Endodermal cell (in vitro differentiated cells): ENCODE measurements at regions not wholly inside any gene's neighbourhood (a gene's known extent, or its start where the extent isn't known, plus 50 kb on each side); places are given as distances from the start of the nearest gene placed in this dataset.

Source experiments
- DNase-seq: peaks from one replicate; pipeline ENCODE4 v3.0.0-alpha.2; 2017
- H3K27ac ChIP-seq: 2 replicates; pipeline ENCODE4 v1.5.1; 2013; ENCODE audit warnings: mild to moderate bottlenecking, low read depth, low read length, moderate library complexity
- H3K27me3 ChIP-seq: 2 replicates; pipeline ENCODE4 v1.6.1; 2013; ENCODE audit warnings: mild to moderate bottlenecking, low read length, moderate library complexity; ENCODE audit not compliant: insufficient read depth, control insufficient read depth, poor library complexity, severe bottlenecking
- H3K36me3 ChIP-seq: 2 replicates; pipeline ENCODE4 v1.7.0; 2013; ENCODE audit warnings: mild to moderate bottlenecking, low read length, moderate library complexity; ENCODE audit not compliant: control insufficient read depth, insufficient read depth
- H3K4me1 ChIP-seq: one replicate; pipeline ENCODE4 v1.7.0; 2013; ENCODE audit warnings: low read length; ENCODE audit not compliant: control insufficient read depth, insufficient read depth
- H3K4me3 ChIP-seq: 2 replicates; pipeline ENCODE4 v1.5.1; 2013; ENCODE audit warnings: mild to moderate bottlenecking, low read length, moderate library complexity
- H3K9ac ChIP-seq: 2 replicates; pipeline ENCODE4 v1.6.1; 2013; ENCODE audit warnings: mild to moderate bottlenecking, low read length, moderate library complexity; ENCODE audit not compliant: poor library complexity, severe bottlenecking; ENCODE audit errors: extremely low read depth
- H3K9me3 ChIP-seq: 2 replicates; pipeline ENCODE4 v1.6.1; 2013; ENCODE audit warnings: mild to moderate bottlenecking, low read length, moderate library complexity; ENCODE audit not compliant: control insufficient read depth
- H3K27ac Mint-ChIP-seq: 2 replicates; pipeline ENCODE4 v1.8.0; 2020; ENCODE audit warnings: mixed read lengths
- H3K27me3 Mint-ChIP-seq: 2 replicates; pipeline ENCODE4 v1.8.0; 2021; ENCODE audit warnings: mild to moderate bottlenecking, mixed read lengths; ENCODE audit not compliant: insufficient read depth
- H3K36me3 Mint-ChIP-seq: 2 replicates; pipeline ENCODE4 v1.8.0; 2020; ENCODE audit warnings: low read depth, mixed read lengths
- H3K4me1 Mint-ChIP-seq: 2 replicates; pipeline ENCODE4 v1.8.0; 2020; ENCODE audit warnings: mixed read lengths
- H3K4me3 Mint-ChIP-seq: 2 replicates; pipeline ENCODE4 v1.8.0; 2020; ENCODE audit warnings: mild to moderate bottlenecking, moderate library complexity, mixed read lengths
- H3K9me3 Mint-ChIP-seq: 2 replicates; pipeline ENCODE4 v1.8.0; 2020; ENCODE audit warnings: mild to moderate bottlenecking, mixed read lengths
- WGBS, 2 experiments: methylation state at CpG; one replicate each; pipeline versions ENCODE4 v1.1.5 to v1.1.7; 2013; ENCODE audit warnings: missing lambda C conversion rate in 2 of 2, mixed read lengths in 1 of 2; ENCODE audit not compliant: insufficient coverage in 1 of 2, insufficient read length in 1 of 2; 5-methylcytosine and 5-hydroxymethylcytosine counted together
- TF ChIP-seq, protein P1 (sequence below): fragments of 200-600 bp; sonication (generic); conservative IDR thresholded peaks from 2 replicates; pipeline ENCODE4 v1.5.0; 2021; ENCODE audit warnings: antibody characterized with exemption, mild to moderate bottlenecking

DNA sequence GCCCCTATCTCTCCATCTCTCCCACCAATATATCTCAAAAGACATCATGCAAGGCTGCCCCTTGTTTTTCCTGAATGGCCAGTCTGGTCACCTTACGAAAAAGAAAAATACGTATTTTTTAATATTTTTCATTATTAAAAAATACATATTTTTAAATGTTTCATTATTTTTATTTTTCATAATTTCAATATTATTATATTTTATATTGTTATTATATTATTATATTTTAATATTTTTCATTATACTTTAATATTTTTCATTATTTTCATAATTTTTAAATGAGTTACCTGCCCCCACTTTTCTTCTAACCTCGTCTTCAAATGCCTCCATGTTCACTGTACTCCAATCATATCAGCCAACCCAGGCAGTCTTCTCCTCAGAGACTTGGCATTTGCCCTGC is 116.0 kb upstream of the ERCC4 start:
- H3K36me3 Mint-ChIP-seq: no peaks in the 10 kb centered on the region

DNA sequence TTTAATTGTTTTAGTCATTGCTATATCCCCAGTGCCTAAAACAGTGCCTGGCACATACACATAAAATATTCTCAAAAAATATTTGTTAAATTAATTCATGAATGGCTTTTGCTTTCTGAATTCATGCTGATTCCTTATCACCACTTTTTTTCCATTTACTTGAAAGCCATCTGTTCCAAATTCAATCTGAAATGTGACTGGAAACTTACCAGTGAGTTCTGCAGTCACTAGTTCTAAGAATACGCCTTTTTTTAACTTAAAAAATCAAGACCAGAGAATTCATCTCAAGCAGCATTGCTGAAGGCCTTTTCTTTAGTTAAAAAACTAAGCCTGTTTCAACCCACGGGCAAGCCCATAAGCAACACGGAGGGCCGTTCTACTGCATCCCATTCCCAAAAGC is 114.0 kb upstream of the ERCC4 start:
- WGBS, 2 experiments: 92 to 95% methylated on average over 4 of the region's 4 CpGs
- H3K36me3 Mint-ChIP-seq: no peaks in the 10 kb centered on the region
- Histone ChIP-seq H3K9ac (no peak overlapping the region), H3K27ac (no peak overlapping the region), H3K4me3 (no peak overlapping the region), H3K27me3 (no peaks in the 10 kb centered on the region), H3K4me1 (no peaks in the 10 kb centered on the region), H3K9me3 (no peaks in the 10 kb centered on the region), H3K36me3 (no peaks in the 10 kb centered on the region)
- no peaks in the 10 kb centered on the region for H3K27me3 Mint-ChIP-seq
- no peak overlapping the region for H3K4me3 Mint-ChIP-seq
- H3K27ac Mint-ChIP-seq: no peak overlapping the region
- H3K9me3 Mint-ChIP-seq: peaks cover 2% of the 10 kb centered on the region
- peaks cover 6% of the 10 kb centered on the region for H3K4me1 Mint-ChIP-seq
- no peak for DNase-seq
- TF ChIP-seq, protein P1, sequence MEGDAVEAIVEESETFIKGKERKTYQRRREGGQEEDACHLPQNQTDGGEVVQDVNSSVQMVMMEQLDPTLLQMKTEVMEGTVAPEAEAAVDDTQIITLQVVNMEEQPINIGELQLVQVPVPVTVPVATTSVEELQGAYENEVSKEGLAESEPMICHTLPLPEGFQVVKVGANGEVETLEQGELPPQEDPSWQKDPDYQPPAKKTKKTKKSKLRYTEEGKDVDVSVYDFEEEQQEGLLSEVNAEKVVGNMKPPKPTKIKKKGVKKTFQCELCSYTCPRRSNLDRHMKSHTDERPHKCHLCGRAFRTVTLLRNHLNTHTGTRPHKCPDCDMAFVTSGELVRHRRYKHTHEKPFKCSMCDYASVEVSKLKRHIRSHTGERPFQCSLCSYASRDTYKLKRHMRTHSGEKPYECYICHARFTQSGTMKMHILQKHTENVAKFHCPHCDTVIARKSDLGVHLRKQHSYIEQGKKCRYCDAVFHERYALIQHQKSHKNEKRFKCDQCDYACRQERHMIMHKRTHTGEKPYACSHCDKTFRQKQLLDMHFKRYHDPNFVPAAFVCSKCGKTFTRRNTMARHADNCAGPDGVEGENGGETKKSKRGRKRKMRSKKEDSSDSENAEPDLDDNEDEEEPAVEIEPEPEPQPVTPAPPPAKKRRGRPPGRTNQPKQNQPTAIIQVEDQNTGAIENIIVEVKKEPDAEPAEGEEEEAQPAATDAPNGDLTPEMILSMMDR: no peak

More for the DNA sequence above, 116.0 kb upstream of the ERCC4 start:
- Mint-ChIP-seq H3K9me3 (peaks cover 2% of the 10 kb centered on the region), H3K4me1 (peaks cover 6% of the 10 kb centered on the region), H3K4me3 (no peak overlapping the region), H3K27me3 (no peaks in the 10 kb centered on the region), H3K27ac (no peak overlapping the region)
- Histone ChIP-seq H3K27ac (no peak overlapping the region), H3K36me3 (no peaks in the 10 kb centered on the region), H3K27me3 (no peaks in the 10 kb centered on the region), H3K4me3 (no peak overlapping the region), H3K4me1 (no peaks in the 10 kb centered on the region), H3K9me3 (no peaks in the 10 kb centered on the region), H3K9ac (no peak overlapping the region)
- TF ChIP-seq, protein P1: no peak
- 80 to 89% methylated on average over 1 to 2 of the region's 3 CpGs for WGBS, 2 experiments
- no peak for DNase-seq

DNA sequence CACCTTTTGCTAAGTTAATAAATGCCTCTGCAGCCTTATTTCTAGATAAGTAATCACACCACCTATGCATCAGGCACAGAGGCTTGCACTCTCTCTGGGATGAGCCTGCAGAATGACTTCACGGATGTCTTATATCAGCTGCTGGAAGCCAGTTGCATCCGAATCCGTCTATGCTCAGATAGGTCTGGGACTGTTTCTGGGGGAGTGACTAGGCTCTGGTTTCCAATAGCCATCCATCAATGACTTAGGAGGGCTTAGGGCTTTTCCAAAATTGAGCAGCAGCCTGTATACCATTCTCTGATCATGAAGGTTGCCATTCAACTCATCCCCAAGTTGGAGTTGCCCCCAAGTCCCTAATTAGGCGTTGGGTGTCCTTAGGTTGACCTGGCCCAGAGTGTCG is 113.3 kb upstream of the ERCC4 start:
- no peaks in the 10 kb centered on the region for H3K9me3 ChIP-seq
- H3K27me3 Mint-ChIP-seq: no peaks in the 10 kb centered on the region
- H3K4me1 ChIP-seq: no peaks in the 10 kb centered on the region
- H3K27ac ChIP-seq: no peak overlapping the region
- H3K4me3 Mint-ChIP-seq: no peak overlapping the region
- no peak for DNase-seq
- TF ChIP-seq, protein P1: no peak
- no peaks in the 10 kb centered on the region for H3K27me3 ChIP-seq
- 84 to 94% methylated on average over 3 to 5 of the region's 5 CpGs for WGBS, 2 experiments
- H3K9ac ChIP-seq: no peak overlapping the region
- no peaks in the 10 kb centered on the region for H3K36me3 ChIP-seq
- no peak overlapping the region for H3K4me3 ChIP-seq
- no peak overlapping the region for H3K27ac Mint-ChIP-seq
- H3K36me3 Mint-ChIP-seq: no peaks in the 10 kb centered on the region
- H3K9me3 Mint-ChIP-seq: peaks cover 2% of the 10 kb centered on the region
- peaks cover 8% of the 10 kb centered on the region for H3K4me1 Mint-ChIP-seq
